HEK293 (cell line): ENCODE measurements at regions not wholly inside any gene's neighbourhood (a gene's known extent, or its start where the extent isn't known, plus 50 kb on each side); places are given as distances from the start of the nearest gene placed in this dataset.

Source experiments
- CTCF ChIA-PET: fragments of 350-600 bp; formaldehyde crosslinking; extraction: SDS; loops from one replicate; lab custom pipeline; 2021; ENCODE audit warnings: antibody characterized with exemption; lab: Yijun Ruan, JAX
- POLR2A ChIA-PET: fragments of 300-600 bp; formaldehyde crosslinking; extraction: SDS; loops from one replicate; lab custom pipeline; 2020; ENCODE audit warnings: antibody characterized with exemption, inconsistent platforms; lab: Yijun Ruan, JAX
- H3K27ac ChIP-seq: fragments of 200-500 bp; sonication (Bioruptor generic); 2 replicates; pipeline ENCODE4 v1.5.1; 2014; ENCODE audit warnings: low read depth, low read length, control low read depth, inconsistent platforms; ENCODE audit errors: extremely low read depth
- H3K36me3 ChIP-seq, 2 experiments: fragments of 200-500 bp in 1 of 2; sonication (Bioruptor generic) in 1 of 2; 1 replicate in 1 of 2; 2 replicates in 1 of 2; pipeline ENCODE4 v1.5.1; 2014 to 2017; ENCODE audit warnings: inconsistent platforms in 2 of 2, low read length in 2 of 2; ENCODE audit not compliant: control insufficient read depth in 2 of 2, insufficient read depth in 1 of 2
- H3K4me1 ChIP-seq: fragments of 200-500 bp; sonication (Bioruptor generic); 2 replicates; pipeline ENCODE4 v1.5.1; 2014; ENCODE audit warnings: mild to moderate bottlenecking, low read length, inconsistent platforms; ENCODE audit not compliant: control insufficient read depth, insufficient read depth
- H3K4me3 ChIP-seq: 2 replicates; pipeline ENCODE4 v1.5.1; 2011; ENCODE audit warnings: low read depth, mild to moderate bottlenecking, control low read depth, low read length, moderate library complexity
- H3K9me3 ChIP-seq: fragments of 200-500 bp; sonication (Bioruptor generic); 2 replicates; pipeline ENCODE4 v1.5.1; 2014; ENCODE audit warnings: low read depth, low read length, inconsistent platforms; ENCODE audit not compliant: control insufficient read depth, insufficient read depth
- GLIS2 ChIP-seq: fragments of 450-650 bp; formaldehyde crosslinking; IDR thresholded peaks from 2 replicates; pipeline ENCODE4 v1.5.1; 2016; ENCODE audit warnings: missing biosample characterization, missing genetic modification characterization
- HOXA7 ChIP-seq: sonication (generic); formaldehyde crosslinking; IDR thresholded peaks from 2 replicates; pipeline ENCODE4 v1.8.1; 2022; ENCODE audit warnings: missing genetic modification reagents, borderline replicate concordance
- KLF7 ChIP-seq: fragments of 450-650 bp; formaldehyde crosslinking; IDR thresholded peaks from 2 replicates; pipeline ENCODE4 v1.5.1; 2016; ENCODE audit warnings: missing biosample characterization, missing genetic modification characterization, borderline replicate concordance
- ZBTB21 ChIP-seq: fragments of 450-650 bp; formaldehyde crosslinking; IDR thresholded peaks from 2 replicates; pipeline ENCODE4 v1.5.1; 2017; ENCODE audit warnings: missing biosample characterization, missing genetic modification characterization
- ZNF114 ChIP-seq: fragments of 450-650 bp; formaldehyde crosslinking; IDR thresholded peaks from 2 replicates; pipeline ENCODE4 v1.5.0; 2017; ENCODE audit warnings: missing biosample characterization, missing genetic modification characterization
- ZNF24 ChIP-seq: fragments of 450-650 bp; formaldehyde crosslinking; IDR thresholded peaks from 2 replicates; pipeline ENCODE4 v1.5.1; 2016; ENCODE audit warnings: missing biosample characterization, missing genetic modification characterization
- ZNF350 ChIP-seq: fragments of 450-650 bp; formaldehyde crosslinking; IDR thresholded peaks from 2 replicates; pipeline ENCODE4 v1.5.0; 2017; ENCODE audit warnings: missing biosample characterization, mild to moderate bottlenecking, missing genetic modification characterization
- ZNF48 ChIP-seq: fragments of 450-650 bp; formaldehyde crosslinking; IDR thresholded peaks from 2 replicates; pipeline ENCODE4 v1.5.1; 2016; ENCODE audit warnings: missing biosample characterization, missing genetic modification characterization
- ZNF510 ChIP-seq: fragments of 450-650 bp; formaldehyde crosslinking; IDR thresholded peaks from 2 replicates; pipeline ENCODE4 v1.5.1; 2018; ENCODE audit warnings: mild to moderate bottlenecking, missing genetic modification characterization, missing biosample characterization; ENCODE audit not compliant: insufficient replicate concordance
- ZNF518A ChIP-seq: fragments of 450-650 bp; formaldehyde crosslinking; conservative IDR thresholded peaks from 2 replicates; pipeline ENCODE4 v1.5.1; 2016; ENCODE audit warnings: low read depth, missing biosample characterization, missing genetic modification characterization
- ZNF529 ChIP-seq: fragments of 450-650 bp; formaldehyde crosslinking; IDR thresholded peaks from 2 replicates; pipeline ENCODE4 v1.5.1; 2017; ENCODE audit warnings: missing genetic modification characterization, missing biosample characterization; ENCODE audit not compliant: insufficient replicate concordance
- ZNF548 ChIP-seq: fragments of 450-650 bp; formaldehyde crosslinking; IDR thresholded peaks from 2 replicates; pipeline ENCODE4 v1.5.1; 2016; ENCODE audit warnings: missing biosample characterization, missing genetic modification characterization
- ZNF596 ChIP-seq: fragments of 450-650 bp; IDR thresholded peaks from 2 replicates; pipeline ENCODE4 v1.5.0; 2018; ENCODE audit warnings: missing biosample characterization, mild to moderate bottlenecking, missing genetic modification characterization, moderate library complexity
- ZNF610 ChIP-seq: fragments of 450-650 bp; formaldehyde crosslinking; IDR thresholded peaks from 2 replicates; pipeline ENCODE4 v1.5.1; 2016; ENCODE audit warnings: missing biosample characterization, missing genetic modification characterization, borderline replicate concordance
- ZNF785 ChIP-seq: fragments of 450-650 bp; formaldehyde crosslinking; IDR thresholded peaks from 2 replicates; pipeline ENCODE4 v1.5.1; 2016; ENCODE audit warnings: missing biosample characterization, missing genetic modification characterization
- TF ChIP-seq, protein P1 (sequence below): fragments of 450-650 bp; formaldehyde crosslinking; IDR thresholded peaks from 2 replicates; pipeline ENCODE4 v1.5.1; 2016; ENCODE audit warnings: missing biosample characterization, missing genetic modification characterization, borderline replicate concordance

DNA sequence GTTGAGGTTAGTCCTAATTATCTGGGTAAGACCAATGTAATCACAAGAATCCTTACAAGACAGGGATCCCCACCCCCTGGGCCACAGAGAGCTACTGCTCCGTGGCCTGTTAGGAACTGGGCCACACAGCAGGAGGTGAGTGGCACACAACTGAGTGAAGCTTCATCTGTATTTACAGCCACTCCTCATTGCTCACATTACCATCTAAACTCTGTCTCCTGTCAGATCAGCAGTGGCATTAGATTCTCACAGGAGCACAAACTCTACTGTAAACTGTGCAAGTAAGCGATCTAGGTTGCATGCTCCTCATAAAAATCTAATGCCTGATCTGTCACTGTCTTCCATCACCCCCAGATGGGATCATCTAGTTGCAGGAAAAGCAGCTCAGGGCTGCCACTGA is 58.5 kb upstream of the CRBN start:
- Histone ChIP-seq H3K27ac (no peak overlapping the region), H3K4me1 (no peaks in the 10 kb centered on the region), H3K36me3 (no peaks in the 10 kb centered on the region), H3K9me3 (no peaks in the 10 kb centered on the region), H3K4me3 (no peak overlapping the region)
- ChIA-PET CTCF (no interaction called here), POLR2A (no interaction called here)
- TF ChIP-seq, protein P1, sequence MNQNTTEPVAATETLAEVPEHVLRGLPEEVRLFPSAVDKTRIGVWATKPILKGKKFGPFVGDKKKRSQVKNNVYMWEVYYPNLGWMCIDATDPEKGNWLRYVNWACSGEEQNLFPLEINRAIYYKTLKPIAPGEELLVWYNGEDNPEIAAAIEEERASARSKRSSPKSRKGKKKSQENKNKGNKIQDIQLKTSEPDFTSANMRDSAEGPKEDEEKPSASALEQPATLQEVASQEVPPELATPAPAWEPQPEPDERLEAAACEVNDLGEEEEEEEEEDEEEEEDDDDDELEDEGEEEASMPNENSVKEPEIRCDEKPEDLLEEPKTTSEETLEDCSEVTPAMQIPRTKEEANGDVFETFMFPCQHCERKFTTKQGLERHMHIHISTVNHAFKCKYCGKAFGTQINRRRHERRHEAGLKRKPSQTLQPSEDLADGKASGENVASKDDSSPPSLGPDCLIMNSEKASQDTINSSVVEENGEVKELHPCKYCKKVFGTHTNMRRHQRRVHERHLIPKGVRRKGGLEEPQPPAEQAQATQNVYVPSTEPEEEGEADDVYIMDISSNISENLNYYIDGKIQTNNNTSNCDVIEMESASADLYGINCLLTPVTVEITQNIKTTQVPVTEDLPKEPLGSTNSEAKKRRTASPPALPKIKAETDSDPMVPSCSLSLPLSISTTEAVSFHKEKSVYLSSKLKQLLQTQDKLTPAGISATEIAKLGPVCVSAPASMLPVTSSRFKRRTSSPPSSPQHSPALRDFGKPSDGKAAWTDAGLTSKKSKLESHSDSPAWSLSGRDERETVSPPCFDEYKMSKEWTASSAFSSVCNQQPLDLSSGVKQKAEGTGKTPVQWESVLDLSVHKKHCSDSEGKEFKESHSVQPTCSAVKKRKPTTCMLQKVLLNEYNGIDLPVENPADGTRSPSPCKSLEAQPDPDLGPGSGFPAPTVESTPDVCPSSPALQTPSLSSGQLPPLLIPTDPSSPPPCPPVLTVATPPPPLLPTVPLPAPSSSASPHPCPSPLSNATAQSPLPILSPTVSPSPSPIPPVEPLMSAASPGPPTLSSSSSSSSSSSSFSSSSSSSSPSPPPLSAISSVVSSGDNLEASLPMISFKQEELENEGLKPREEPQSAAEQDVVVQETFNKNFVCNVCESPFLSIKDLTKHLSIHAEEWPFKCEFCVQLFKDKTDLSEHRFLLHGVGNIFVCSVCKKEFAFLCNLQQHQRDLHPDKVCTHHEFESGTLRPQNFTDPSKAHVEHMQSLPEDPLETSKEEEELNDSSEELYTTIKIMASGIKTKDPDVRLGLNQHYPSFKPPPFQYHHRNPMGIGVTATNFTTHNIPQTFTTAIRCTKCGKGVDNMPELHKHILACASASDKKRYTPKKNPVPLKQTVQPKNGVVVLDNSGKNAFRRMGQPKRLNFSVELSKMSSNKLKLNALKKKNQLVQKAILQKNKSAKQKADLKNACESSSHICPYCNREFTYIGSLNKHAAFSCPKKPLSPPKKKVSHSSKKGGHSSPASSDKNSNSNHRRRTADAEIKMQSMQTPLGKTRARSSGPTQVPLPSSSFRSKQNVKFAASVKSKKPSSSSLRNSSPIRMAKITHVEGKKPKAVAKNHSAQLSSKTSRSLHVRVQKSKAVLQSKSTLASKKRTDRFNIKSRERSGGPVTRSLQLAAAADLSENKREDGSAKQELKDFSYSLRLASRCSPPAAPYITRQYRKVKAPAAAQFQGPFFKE (tag by site-specific recombination), result no peak
- TF ChIP-seq ZNF548 (tag by site-specific recombination), result no peak
- TF ChIP-seq ZNF24 (tag by site-specific recombination), result no peak
- TF ChIP-seq ZNF610, result peak; percentile 94
- TF ChIP-seq ZBTB21 (tag by site-specific recombination), result no peak
- TF ChIP-seq HOXA7 (CRISPR knock-in tag), result no peak
- TF ChIP-seq ZNF350 (tag by site-specific recombination), result no peak

GRCh38 chr3:3232251-3232650 is 52.8 kb upstream of the CRBN start:
- Histone ChIP-seq H3K4me3 (no peak overlapping the region), H3K36me3 (no peaks in the 10 kb centered on the region), H3K4me1 (no peaks in the 10 kb centered on the region)
- POLR2A ChIA-PET, result no interaction called here
- CTCF ChIA-PET, result no interaction called here
- TF ChIP-seq ZNF48 (tag by site-specific recombination), result no peak
- no peak for TF ChIP-seq GLIS2
- no peak for TF ChIP-seq ZNF596 (tag by site-specific recombination)
- TF ChIP-seq ZNF518A, result no peak
- no peak for TF ChIP-seq ZNF785
- TF ChIP-seq ZNF114 (tag by site-specific recombination), result no peak
- TF ChIP-seq KLF7, result no peak
- no peak for TF ChIP-seq ZNF510 (tag by site-specific recombination)
- no peak for TF ChIP-seq ZNF529 (tag by site-specific recombination)
- TF ChIP-seq, all 188 proteins: peak for 0
- Histone ChIP-seq H3K9me3 (no peaks in the 10 kb centered on the region), H3K27ac (no peak overlapping the region)
